GM19351 (cell line): ENCODE measurements at regions not wholly inside any gene's neighbourhood (a gene's known extent, or its start where the extent isn't known, plus 50 kb on each side); places are given as distances from the start of the nearest gene placed in this dataset.

Experiments
- ATAC-seq: cut with Tn5 transposase; IDR thresholded peaks from one replicate; pipeline ENCODE4 v1.9.1; 2021; ENCODE audit warnings: mild to moderate bottlenecking, moderate library complexity; ENCODE audit not compliant: unreplicated experiment

DNA sequence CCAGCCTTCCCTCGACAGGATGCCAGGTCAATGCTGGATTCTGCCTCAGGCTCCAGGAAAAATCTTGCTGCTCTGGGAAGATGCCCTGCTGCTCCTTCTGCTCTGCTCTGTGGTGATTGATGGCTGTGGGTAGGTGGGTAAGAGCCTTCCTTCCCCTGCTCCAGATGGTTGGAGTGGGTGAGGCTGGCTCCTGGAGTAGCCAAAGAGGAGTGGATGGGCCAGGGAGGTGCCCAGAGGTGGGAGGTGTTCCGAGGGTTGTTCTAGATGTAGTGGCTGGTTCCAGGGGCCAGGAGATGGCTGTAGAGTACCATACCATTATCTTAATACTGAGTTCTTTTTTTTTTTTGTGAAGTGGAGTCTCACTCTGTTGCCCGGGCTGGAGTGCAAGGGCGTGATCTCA, 99.6 kb upstream of the THY1 start:
- no peak for ATAC-seq

DNA sequence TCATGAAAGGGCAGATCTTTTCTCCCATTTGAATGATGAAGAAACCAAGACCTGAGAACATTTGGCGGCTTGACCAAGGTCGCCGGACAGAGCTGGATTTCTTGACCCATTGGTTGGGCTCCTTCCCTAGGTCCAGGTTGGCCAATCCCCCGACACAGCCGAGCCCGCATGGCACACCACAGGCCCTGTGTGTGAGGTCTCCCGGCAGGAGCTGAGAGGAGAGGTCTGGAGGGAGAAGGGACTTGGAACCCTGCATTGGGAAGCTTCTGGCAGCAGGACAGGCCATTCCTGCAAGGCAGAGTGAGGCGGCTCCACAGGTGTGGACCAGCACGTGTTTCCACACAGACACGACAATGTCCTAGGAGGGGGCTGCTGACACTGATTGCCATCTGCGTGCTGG, 98.6 kb upstream of the THY1 start:
- no peak for ATAC-seq

DNA sequence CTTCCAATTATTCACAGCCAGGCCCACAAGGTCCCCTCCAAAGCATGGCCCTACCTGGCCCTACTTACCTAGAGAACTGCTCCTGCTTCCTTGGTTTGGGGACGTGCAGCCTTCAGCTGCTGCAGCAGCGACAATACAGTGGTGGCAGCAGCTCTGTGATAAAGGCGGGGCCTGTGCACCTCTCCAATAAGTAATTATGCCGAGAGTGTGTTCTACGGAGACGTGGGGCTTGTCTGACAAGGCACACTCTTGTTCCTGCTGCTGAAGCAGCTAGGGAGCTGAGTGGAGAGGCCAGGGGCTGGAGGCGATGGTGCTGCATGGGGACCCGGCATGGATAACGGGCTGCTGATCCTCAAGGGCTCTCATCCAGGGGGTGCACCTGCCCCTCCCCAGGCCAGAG, 98.0 kb upstream of the THY1 start:
- no peak for ATAC-seq

DNA sequence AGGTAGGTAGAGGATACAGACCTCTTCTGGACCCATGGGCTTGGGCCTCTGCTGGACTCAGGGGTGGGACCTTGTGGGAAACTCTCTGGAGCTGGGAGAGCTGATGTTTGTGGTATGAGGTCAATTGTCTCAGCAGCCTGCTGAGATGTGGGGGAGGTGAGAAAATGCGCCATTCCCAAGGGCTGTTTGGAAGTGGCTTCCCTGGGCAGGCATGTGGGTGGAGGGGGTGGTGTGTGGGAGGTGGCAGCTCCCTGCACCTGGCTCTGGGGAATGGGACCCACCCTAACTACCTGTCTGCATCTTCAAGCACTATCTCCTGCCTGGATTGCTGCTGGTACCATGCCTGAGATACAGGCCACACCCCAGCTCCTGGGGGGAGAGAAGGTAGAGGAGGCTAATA, 97.4 kb upstream of the THY1 start:
- ATAC-seq = no peak

DNA sequence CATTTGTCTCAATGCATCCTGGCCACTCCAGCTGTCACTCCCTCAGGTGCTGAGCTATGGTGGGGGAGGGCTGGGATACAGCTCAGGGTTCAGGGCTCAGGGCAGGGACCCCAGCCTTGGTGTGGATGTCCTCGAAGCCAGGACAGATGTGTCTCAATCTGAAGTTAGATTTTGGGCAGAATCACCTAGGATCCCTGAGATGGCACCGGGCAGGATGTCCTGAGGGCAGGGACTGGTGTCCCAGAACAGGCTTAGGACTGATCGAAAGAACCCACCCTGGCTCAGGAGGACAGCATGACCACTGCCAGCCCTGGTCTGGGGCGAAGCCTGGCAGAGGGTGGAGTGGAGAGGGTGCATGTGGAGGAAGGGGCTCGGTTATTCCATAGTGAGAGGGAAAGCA, 96.8 kb upstream of the THY1 start:
- no peak for ATAC-seq

DNA sequence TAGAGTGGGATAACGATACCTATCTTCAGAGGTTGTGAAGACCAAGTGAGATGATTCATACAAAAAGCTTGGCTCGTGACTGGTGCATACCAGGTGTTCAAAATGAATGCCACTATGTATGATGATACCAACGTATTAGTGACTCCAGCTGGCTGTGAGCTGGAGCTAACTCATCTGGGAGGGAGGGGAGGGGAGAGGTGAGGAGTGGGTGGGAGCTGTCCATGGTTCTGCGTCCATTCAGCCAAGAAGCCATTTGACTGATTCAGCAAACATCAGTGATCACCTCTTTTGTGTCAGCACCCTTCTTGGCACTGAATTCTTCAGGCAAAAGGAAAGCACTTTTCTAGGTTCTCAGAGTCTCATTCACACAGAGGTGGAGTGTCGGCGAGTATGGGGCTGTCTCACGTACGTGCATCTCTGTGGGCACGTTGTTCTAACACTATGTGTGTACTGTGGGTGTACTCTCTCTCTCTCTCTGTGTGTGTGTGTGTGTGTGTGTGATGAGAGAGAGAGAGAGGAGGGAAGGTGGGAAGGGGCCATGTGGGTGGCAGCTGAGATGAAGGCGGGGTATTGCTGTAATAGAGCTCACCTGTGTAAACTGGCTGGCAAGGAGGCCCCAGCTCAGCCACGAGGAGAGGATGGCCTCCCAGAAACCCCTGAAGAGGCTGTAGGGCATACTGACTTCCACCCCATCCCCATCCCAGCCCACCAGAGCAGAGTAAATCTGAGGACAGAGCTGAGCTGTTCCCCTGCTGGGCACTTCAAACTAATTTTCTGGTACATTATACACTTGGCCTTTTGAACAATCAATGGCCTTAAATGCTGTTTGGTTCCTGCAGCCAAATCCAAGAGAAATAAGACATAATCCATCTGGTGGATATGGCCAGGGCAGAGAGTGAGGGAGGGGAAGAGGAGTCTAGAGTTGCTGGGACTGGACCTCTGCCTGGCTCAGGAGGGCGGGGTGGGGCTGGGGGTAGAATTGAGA, 96.1 kb upstream of the THY1 start:
- ATAC-seq = no peak

DNA sequence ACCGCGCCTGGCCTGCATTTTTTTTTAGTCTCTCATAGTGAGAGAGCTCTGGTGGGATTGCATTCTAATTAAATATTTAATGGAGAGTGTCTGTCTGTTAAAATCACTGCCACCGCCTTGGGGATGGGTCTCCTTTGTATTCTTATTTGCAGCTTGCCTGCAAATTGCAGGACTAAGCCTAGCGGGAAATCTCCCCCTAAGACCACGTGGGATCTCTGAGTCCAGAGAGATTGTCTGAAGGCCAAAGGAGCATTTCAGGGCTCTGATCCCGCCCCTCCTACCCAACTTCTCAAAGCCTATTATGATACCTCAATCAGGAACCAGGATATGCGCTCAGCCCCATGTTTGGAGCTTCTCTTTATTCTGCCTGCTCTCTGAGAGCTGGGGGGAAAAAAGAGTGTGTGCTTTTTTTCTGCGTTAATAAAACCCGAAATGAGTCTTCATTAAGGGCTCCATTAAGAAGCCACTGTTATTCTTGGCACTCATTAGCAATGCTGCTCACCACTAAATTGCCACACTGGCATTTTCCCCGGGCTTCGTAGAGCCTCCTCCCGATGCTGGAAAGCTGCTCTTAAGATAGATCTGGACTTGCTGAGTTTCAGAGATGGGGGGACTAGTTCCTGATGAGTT, 92.9 kb upstream of the THY1 start:
- no peak for ATAC-seq

DNA sequence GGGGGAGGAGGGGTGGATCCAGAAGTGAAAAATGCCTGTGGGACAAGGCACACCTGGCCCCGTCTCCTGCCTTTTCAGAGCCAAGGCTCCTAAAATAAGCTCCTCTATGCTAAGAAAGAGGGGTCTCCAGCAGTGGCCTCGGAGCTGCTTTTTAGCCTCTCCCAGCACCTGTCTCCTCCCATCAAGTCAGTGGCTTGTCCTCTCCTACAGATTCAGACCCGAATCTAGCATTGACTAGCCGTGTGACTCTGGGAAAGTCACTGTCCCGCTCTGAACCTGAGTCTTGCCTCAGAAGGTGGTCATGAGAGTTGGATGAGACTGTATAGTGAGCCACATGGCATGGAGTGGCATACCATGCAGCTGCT, 90.8 kb upstream of the THY1 start:
- ATAC-seq = no peak

DNA sequence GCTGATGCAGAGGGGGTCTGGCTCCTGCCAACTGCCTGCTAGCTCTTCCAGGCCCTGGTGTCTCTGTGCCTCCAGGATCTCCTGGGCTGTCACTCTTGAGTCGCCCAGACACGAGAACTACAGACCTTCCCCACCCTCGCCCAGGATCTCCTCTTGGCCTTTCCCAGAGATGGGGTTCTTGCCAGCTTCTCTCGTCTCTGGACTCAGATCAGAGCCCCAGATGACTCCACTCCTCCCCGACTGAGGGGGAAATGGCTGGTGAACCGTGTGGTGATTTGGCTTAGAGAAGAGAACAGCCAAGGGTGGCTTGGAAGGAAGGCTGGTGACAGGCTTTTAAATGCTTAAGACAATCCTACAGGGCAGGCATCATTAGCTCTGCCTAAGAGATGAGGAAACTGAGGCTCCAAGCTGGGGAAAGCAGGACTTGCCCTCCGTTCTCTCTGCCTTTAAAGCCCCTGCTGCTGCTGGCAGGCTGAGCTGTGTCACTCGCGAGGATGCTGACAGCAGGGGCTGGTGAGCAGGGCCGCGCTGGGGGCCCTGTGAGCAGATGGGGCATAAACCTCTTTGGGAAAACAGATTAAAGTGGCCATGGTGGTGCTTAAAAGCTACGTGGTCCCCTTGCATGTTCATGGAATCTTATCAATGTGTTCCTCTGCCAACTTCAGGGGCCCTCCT, 90.3 kb upstream of the THY1 start:
- no peak for ATAC-seq

DNA sequence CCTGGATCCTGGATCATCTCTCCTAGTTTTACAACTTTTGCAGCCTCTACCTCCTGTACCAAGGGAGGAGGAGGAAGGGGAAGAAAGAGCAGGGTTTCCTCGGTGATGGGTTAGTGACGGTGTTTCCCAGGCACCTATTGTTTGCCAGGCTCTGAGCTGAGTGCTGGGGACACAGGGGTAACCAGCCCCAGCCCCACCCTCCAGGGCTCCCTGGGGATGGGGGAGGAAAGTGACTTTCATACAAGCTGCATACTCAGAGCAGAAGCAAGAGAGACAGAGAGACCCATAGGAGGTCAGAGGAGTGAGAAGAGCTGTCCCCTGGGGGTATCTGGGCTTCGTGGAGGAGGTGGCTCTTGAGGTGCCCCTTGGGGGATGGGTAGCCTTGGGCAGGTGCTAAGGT, 89.4 kb upstream of the THY1 start:
- no peak for ATAC-seq

DNA sequence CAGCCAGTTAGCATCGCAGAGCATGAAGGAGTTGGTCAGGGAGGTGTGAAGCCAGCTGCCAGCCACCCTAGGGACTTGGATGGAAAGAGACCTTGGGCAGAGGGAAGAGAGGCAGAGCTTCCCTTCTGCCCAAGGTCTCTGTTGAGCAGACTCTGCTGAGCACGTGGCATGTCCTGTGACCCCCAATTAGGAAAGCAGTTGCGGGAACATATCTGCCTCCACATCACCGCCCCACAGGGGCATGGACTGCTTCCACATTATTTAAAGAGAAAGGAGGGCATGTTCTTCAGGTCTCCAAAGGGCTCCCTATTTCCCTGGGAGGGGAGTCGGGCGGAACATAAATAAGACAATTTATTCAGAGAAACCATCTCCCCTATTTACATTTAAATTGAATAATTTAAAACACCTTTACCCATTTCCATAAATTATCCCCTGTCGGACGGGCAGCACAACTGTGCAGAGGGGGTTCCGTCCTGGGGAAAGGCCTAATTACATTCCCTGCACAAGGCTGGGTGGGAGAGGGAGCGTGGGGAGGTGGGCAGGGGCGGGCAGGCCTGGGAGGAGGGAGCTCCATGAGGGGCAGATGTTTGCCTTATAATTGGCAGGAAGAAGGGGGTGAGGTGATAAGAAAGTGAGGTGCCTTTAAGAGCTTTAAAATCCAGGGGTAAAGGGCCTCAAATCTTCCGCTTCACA, 88.8 kb upstream of the THY1 start:
- no peak for ATAC-seq

DNA sequence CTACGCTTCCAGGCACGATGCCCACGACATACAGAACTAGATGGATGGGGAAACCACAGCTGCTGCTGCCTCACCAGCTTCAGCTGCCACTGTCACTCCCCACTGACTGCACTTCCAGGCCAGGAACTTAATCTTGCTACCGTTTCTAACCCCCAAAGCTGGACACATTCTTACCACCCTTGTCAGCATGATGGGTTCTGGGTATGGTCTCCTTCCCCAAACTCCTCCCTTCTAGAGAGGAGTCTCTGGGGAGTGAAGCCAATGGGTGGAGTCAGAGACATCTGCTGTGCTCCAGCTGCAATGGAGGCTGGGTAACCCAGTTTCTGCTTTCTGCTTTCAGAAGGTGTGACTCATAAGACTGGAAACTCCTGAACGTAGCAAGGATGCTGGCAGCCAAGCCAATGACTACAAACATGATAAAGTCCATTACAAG, 87.0 kb upstream of the THY1 start:
- ATAC-seq = peak; percentile 93

DNA sequence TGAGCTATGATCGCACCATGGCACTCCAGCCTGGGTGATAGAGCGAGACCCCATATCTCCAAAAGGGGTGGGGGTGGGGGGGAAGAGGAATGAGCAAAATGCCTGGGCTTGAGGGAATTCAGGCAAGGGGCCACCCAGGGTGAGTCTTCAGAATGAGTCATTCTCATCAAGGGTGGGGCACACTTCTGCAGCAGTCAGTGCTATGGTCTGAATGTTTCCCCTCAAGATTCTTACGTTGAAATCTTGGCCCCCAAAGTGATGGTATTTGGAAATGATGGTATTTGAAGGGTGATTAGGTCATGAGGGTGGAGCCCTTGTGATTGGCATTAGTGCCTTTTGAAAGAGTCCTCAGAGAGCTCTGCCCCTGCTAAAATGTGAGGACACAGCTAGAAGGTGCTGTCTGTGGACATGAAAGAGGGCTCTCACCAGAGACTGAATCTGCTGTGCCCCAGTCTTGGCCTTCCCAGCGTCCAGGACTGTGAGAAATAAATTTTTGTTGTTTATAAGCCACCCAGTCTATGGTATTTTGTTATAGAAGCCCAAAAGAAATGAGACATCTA, 86.4 kb upstream of the THY1 start:
- no peak for ATAC-seq

DNA sequence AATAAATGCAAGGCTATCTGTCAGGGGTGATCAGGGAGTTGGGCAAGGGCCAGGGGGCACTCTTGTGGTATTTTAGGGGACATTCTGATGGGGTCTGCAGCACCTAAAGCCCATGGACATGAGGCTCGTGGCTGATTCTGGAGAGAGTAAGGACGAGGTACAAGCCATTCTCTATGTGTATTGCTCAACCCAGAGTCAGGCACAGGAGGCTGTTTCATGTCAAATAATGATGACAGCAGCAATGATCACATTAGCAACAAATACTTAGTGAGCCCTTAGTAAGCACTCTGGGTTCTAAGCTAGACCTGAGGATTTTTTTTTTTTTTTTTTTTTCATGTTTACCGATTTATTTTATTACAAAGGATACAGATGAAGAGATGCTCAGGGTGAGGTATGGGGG, 83.5 kb upstream of the THY1 start:
- no peak for ATAC-seq

DNA sequence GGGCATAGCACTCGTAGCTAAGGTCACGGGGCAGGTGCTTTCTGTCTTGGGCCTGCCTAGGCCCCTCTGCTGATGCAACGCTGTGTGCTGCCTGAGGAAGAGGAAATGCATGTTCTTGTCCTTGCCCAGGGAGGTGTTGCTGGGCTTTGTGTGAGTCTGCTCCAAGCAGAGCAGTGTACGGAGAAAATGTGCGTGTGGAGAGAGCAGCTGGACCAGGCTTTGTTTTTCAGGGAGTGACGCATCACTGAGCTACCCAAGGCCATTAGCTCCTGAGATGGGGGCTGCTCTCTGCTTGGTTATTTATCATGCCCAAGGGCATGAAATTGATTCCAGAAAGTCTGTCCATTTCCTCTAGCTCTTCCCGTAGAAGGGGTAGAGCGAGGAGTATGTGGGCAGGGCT, 82.9 kb upstream of the THY1 start:
- ATAC-seq = no peak

DNA sequence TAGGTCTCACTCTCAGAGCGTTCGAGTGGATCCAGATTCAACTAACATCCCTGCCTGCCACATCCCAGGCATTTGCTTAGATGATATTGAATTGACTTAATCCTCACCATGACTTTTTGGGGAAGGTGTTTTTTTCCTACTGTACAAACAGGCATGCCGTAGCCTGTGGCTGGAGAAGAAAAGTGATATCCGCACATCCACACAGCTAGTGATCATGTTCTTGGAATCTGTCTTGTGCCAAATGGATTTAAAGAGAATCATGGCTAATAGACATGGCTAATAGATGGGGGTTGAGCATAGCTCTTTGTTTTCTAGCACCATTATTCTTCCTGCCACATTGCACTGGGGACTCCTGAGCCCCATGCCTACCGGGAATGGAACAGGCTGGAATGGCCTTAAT, 82.1 kb upstream of the THY1 start:
- no peak for ATAC-seq

DNA sequence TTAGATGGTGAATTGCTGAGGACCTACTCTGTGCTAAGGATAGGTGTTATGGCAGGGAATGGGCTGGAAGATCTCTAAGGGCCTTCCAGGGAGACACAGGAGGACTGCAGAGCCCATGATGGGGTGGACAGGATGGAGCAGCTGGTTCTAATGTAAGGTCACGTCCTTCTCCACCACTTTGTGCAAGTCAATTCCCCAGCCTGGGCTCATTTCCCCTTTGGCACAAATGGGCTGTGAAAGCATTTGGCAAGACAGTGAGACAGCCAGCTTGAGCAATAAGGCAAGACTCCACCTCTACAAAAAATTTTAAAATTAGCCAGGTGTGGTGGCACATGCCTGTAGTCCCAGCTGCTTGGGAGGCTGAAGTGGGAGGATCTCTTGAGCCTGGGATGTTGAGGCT, 81.4 kb upstream of the THY1 start:
- no peak for ATAC-seq

DNA sequence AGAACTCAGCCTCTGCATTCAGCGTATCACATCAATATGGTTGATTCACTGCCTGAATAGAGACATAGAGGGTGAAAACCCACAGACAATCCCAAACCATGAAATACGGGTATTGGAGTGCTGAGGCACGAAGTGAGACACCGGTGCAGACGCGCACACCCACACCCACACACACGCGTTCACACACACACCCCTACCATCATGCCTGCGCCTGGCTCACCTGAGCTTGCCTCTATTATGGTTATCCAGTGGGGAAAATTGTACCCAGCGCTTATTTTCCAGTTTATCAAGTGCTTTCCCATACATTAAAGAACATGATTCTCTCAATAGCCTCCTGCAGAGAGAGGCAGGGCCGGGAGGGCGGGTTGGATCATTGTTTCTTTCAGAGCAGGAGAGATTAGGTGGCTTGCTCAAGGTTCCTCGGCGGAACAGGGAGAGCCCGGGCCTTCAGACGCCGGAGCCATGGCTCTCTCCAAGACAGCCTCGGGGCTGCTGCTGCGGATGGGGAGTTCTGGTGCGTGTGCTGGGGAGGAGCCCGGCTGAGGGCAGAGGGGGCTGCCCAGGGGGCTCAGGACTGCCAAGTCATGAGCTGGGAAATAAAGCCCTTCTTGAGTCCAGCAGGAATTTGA, 78.9 kb upstream of the THY1 start:
- no peak for ATAC-seq

DNA sequence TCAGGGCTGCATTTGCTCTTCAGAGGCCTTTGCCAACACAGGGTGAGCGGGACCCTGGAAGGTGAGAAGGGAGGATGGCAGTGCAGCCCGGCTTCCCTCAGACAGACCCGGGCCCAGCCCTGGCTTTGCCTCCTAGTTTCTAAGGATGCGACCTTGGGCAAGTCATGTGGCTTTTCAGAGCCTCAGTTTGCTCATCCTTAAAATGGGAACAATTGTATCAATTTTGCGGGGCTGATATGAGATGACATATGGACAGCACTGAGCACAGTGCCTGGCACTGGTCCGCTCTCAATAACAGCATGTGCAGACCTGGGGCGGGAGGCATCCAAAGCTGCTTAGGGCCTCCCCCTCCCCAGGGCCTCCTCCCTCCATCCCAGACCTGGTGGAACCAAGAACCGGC, 74.7 kb upstream of the THY1 start:
- ATAC-seq = no peak

DNA sequence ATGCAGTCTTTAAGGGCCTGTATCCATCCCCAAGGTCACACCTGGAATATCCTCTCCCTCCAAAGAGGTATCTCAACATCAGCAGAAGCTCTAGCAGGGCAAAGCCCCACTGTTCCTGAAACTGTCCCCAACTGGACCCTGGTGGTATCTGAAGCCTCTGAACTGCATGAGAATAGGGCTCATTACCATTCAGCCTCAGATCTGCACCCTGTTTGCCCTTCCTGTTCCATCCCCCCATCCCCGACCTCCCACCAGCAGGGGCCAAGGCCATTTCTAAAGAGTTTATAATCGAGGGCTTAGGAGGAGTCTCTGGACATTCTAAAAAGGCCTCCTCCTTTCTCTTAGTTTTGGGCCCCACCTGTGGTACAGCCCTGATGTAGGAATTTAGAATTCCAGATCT, 74.0 kb upstream of the THY1 start:
- no peak for ATAC-seq

DNA sequence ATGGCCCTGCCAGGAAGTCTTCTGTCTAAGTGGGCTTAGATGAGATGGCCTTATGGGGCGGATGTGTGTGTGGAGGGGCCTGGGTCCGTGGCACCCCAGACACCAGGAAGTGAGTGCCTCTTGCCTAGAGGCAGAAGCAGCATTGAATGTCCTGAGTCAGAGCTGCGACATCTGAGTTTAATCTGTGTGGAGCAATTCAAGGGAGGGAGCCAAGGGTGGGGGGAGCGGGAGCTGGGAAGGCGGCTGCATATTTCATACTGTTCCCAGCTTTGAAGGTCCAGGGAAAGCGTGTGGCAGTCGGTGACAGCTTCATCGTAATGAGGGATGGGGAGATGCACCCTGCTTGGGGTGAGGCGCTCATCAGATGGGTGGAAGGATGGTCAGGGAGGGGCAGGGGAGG, 73.5 kb upstream of the THY1 start:
- no peak for ATAC-seq
